Motor neuron (in vitro differentiated cells): ENCODE measurements at regions not wholly inside any gene's neighbourhood (a gene's known extent, or its start where the extent isn't known, plus 50 kb on each side); places are given as distances from the start of the nearest gene placed in this dataset.
"Not testable (repeated sequence)": the region's sequence is repeated elsewhere in the genome, so short reads cannot be mapped to it uniquely, and the experiment has no call there.

Source experiments
- ATAC-seq, 8 experiments: fragments of 200-7000 bp; cut with Tn5 transposase; replicated peaks in 6 of 8; 2 replicates each; pipeline ENCODE4 v1.8.0; 2021; ENCODE audit warnings: mild to moderate bottlenecking in 8 of 8, moderate library complexity in 8 of 8
- H3K27ac ChIP-seq, 2 donors: fragments of 250-450 bp; sonication (Bioruptor Pico); 2 replicates each; pipeline ENCODE4 v1.9.0; 2021; ENCODE audit warnings: antibody characterized with exemption in 2 of 2, mild to moderate bottlenecking in 2 of 2, moderate library complexity in 1 of 2
- H3K4me1 ChIP-seq, 2 donors: fragments of 250-450 bp; sonication (Bioruptor Pico); replicated peaks in 1 of 2; 2 replicates each; pipeline ENCODE4 v1.6.1; 2021; ENCODE audit warnings: antibody characterized with exemption in 2 of 2, mild to moderate bottlenecking in 2 of 2, moderate library complexity in 1 of 2
- H3K4me3 ChIP-seq, 5 donors: fragments of 250-450 bp; sonication (Bioruptor Pico); 2 replicates each; pipeline ENCODE4 v1.9.0; 2021; ENCODE audit warnings: antibody characterized with exemption in 5 of 5, mild to moderate bottlenecking in 5 of 5, moderate library complexity in 4 of 5
- WGBS, 10 experiments: fragments of 450-650 bp; shearing (Covaris generic); methylation state at CpG; one replicate each; pipeline ENCODE4 v1.0.0; 2022; 5-methylcytosine and 5-hydroxymethylcytosine counted together
- in situ Hi-C, 9 experiments: fragments of 400-800 bp; cut with MboI; loops; one replicate each; pipeline ENCODE4 v1.15.0; 2021; ENCODE audit warnings: low sequenced_read_pairs in 9 of 9, low pct_unique_long_range_greater_than_20kb in 2 of 9; ENCODE audit not compliant: unreplicated experiment in 9 of 9

- not testable (repeated sequence) for H3K27ac ChIP-seq, H3K4me3 ChIP-seq, ATAC-seq
- peaks cover 0 to 18% of the 10 kb centered on the region in 2 donors for H3K4me1 ChIP-seq
- in situ Hi-C loops = loop anchor here in 1 of 9 experiments (25.0 kb wide), 1 partner anchor 2001 kb away; no protein-coding TSS in a partner anchor
- no CpG with 5 or more reads among the region's 5 CpGs for WGBS, 10 experiments
These were observed 345.1 kb upstream of the FANCL start for GRCh38 chr2:58586178-58586577.

GRCh38 chr2:58585233-58585632 lies 344.1 kb upstream of the FANCL start:
- in situ Hi-C loops = loop anchor here in 1 of 9 experiments (25.0 kb wide), 1 partner anchor 2002 kb away; no protein-coding TSS in a partner anchor
- peaks cover 0 to 18% of the 10 kb centered on the region in 2 donors for H3K4me1 ChIP-seq
- WGBS, 10 experiments = 80 to 100% (median 96%) methylated on average over 1 to 5 of the region's 5 CpGs; no CpG with 5 or more reads in 2 of the 10 experiments
- no peak overlapping the region for H3K4me3 ChIP-seq
- no peak for ATAC-seq
- H3K27ac ChIP-seq = no peak overlapping the region

DNA sequence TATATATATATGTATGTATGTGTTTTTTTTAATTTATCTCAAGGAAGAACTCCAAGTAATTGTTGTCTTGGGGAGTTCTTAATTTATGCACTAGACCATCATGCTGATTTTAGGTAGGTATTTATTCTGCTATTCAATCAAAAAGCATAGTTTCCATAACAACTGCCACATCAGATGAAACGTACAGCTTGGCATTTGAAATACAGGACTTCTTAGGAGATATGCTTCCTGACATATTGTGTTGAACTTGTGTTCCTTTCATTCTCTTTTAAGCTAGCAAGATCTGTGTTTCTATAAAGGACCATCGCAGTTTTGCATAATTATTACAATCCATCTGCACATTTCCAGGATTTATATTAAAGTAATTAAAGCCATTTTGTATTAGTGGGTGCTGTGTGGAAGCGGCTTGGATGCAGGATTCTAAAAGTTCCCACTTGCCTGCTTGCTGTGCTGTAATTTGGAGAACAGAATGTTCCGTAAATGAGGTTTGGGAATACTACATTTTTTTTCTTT lies 343.5 kb upstream of the FANCL start:
- no peak for ATAC-seq
- Histone ChIP-seq H3K4me3 (no peak overlapping the region), H3K4me1 (peaks cover 0 to 18% of the 10 kb centered on the region in 2 donors), H3K27ac (no peak overlapping the region)
- in situ Hi-C loops = loop anchor here in 1 of 9 experiments (25.0 kb wide), 1 partner anchor 2003 kb away; no protein-coding TSS in a partner anchor
- 24 to 95% (median 83%) methylated on average over 2 to 4 of the region's 4 CpGs for WGBS, 10 experiments

GRCh38 chr2:58578276-58578675 lies 337.2 kb upstream of the FANCL start:
- H3K4me1 ChIP-seq = peaks cover 0 to 7% of the 10 kb centered on the region in 2 donors
- in situ Hi-C loops = loop anchor here in 1 of 9 experiments (25.0 kb wide), 1 partner anchor 2009 kb away; no protein-coding TSS in a partner anchor
- no peak overlapping the region for H3K4me3 ChIP-seq
- WGBS, 10 experiments = 40 to 100% (median 96%) methylated on average over 1 to 2 of the region's 2 CpGs; no CpG with 5 or more reads in 1 of the 10 experiments
- no peak for ATAC-seq
- H3K27ac ChIP-seq = no peak overlapping the region

- 15 to 100% (median 84%) methylated on average over 2 to 4 of the region's 4 CpGs for WGBS, 10 experiments
- no peak for ATAC-seq
- Histone ChIP-seq H3K27ac (no peak overlapping the region), H3K4me1 (peaks cover 6 to 8% of the 10 kb centered on the region in 2 donors), H3K4me3 (no peak overlapping the region)
- in situ Hi-C loops = loop anchor here in 1 of 9 experiments (25.0 kb wide), 1 partner anchor 2012 kb away; no protein-coding TSS in a partner anchor
These were observed 333.7 kb upstream of the FANCL start for GRCh38 chr2:58574873-58575272.

DNA sequence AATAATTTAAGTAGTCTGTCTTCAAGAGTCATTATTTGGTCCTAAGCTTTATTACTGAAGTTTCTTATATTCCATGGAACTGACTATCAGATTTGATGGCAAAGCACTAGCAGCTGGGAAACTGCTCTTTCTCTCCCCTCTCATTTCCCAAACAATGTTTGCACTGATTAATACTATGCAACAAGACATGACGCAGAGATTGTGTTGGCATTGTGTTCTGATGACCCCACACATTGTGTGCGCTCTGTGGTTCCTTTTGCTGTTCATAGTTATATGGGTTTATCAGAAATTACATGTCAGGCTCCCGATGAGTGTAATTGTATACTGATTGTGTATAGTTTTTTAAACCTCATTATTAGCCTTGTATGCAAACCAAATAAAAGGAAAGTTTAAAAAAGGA lies 331.6 kb upstream of the FANCL start:
- Histone ChIP-seq H3K27ac (no peak overlapping the region), H3K4me1 (peaks cover 6 to 8% of the 10 kb centered on the region in 2 donors), H3K4me3 (no peak overlapping the region)
- 75 to 100% (median 93%) methylated on average over 1 to 3 of the region's 3 CpGs for WGBS, 10 experiments
- in situ Hi-C loops = no loop called here
- no peak for ATAC-seq

- in situ Hi-C loops = no loop called here
- WGBS, 10 experiments = 6 to 100% (median 27%) methylated on average over 1 to 8 of the region's 10 CpGs
- peak; percentile 76 to 100 (median 88) for ATAC-seq
These were observed 330.2 kb upstream of the FANCL start for GRCh38 chr2:58571181-58571852.

GRCh38 chr2:58569475-58570185 lies 328.5 kb upstream of the FANCL start:
- in situ Hi-C loops = no loop called here
- 0 to 100% (median 26%) methylated on average over 1 to 4 of the region's 7 CpGs; no CpG with 5 or more reads in 2 of the 10 experiments for WGBS, 10 experiments
- H3K4me3 ChIP-seq = no peak overlapping the region
- ATAC-seq = peak in 2 of 8 experiments; percentile 85 to 92
- H3K4me1 ChIP-seq = peaks cover 6 to 8% of the 10 kb centered on the region in 2 donors
- no peak overlapping the region for H3K27ac ChIP-seq

More at GRCh38 chr2:58571181-58571852, 330.2 kb upstream of the FANCL start:
- H3K27ac ChIP-seq = no peak overlapping the region
- peaks cover 6 to 8% of the 10 kb centered on the region in 2 donors for H3K4me1 ChIP-seq
- no peak overlapping the region for H3K4me3 ChIP-seq

GRCh38 chr2:58568901-58569300 lies 327.8 kb upstream of the FANCL start:
- Histone ChIP-seq H3K4me3 (no peak overlapping the region), H3K4me1 (peaks cover 6 to 8% of the 10 kb centered on the region in 2 donors), H3K27ac (no peak overlapping the region)
- in situ Hi-C loops = no loop called here
- WGBS, 10 experiments = 0 to 100% (median 73%) methylated on average over 1 to 2 of the region's 2 CpGs; no CpG with 5 or more reads in 2 of the 10 experiments
- no peak for ATAC-seq

DNA sequence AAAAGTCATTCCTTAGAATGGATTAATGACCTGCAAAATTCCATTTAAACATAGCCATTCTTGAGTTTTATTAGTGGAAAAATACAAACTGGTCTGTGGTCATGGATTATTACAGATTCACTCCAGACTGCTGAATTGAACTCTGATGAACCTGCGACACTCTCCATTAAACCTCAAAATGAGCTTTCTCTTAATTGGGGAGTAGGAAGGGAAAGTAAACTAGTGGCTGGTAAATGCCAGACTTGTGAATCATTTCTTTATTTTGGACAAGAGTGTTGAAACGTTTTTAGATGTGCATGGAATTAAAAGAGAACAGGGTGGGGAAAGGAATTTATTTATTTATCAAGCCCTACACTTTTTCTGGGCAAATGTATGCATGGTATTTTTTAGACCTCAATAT lies 321.2 kb upstream of the FANCL start:
- in situ Hi-C loops = no loop called here
- WGBS, 10 experiments = 17 to 100% (median 52%) methylated on average over 1 to 2 of the region's 2 CpGs
- Histone ChIP-seq H3K27ac (no peak overlapping the region), H3K4me3 (no peak overlapping the region), H3K4me1 (no peaks in the 10 kb centered on the region)
- no peak for ATAC-seq

DNA sequence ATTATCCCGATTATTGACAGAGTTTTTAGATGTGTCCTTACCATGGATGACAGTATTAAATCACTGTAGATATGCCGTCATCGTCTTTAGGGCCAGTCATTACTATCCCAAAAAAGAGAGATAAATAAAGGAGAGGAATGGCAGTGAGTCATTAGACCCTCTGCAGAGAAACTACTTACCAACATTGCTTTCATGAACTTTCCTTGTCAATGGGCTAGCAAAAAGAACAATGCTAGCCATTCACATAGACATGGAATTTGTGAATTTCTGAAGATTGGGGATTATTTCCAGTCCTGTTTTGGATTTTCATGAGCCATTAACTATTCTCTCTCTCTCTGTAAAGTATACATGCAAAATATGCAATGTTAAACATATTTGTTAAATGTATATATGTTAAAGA lies 319.4 kb upstream of the FANCL start:
- Histone ChIP-seq H3K27ac (no peak overlapping the region), H3K4me3 (no peak overlapping the region), H3K4me1 (no peaks in the 10 kb centered on the region)
- no peak for ATAC-seq
- 47 to 100% (median 94%) methylated on average over 2 to 3 of the region's 3 CpGs; no CpG with 5 or more reads in 1 of the 10 experiments for WGBS, 10 experiments
- in situ Hi-C loops = no loop called here

DNA sequence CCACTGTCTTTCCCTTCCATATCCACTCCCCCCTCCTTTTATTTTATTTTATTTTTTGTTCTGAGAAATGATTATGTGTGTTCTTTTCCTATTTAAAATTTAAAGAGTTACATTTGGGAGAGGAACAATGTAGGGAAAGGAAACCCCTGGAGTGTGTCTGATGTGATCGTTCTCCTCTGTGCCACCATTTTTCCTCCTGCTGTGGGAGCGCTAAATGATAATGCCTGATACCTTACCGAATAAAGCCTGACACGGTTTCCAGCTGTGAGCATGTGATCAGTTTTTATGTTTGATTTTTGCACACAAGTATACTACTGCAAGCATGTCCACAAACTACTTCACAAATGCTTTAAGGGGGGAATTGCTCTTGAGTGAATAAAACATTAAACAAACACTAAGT lies 317.8 kb upstream of the FANCL start:
- in situ Hi-C loops = no loop called here
- ATAC-seq = no peak
- Histone ChIP-seq H3K4me1 (no peaks in the 10 kb centered on the region), H3K4me3 (no peak overlapping the region), H3K27ac (no peak overlapping the region)
- WGBS, 10 experiments = 30 to 70% (median 53%) methylated on average over 2 to 4 of the region's 4 CpGs; no CpG with 5 or more reads in 1 of the 10 experiments

DNA sequence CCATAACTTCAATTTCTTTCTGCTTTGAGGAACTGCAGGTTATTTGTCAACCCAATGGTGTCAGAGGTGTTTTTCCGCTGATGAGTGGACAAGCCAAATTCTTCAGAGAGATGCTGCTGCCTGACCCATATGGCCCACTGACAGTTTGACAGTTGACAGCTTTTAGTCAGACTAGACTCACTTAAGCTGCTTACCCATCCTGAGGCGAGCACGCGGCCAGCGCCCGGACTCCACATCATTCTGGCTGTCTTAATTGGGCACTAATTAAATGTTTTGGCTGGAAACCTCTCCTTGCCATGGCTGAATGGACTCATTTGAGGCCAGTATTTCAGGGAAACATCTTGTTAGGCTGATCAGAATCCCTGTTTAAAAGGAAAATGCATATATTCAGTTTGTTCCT lies 316.1 kb upstream of the FANCL start:
- in situ Hi-C loops = no loop called here
- no peak for ATAC-seq
- Histone ChIP-seq H3K4me3 (no peak overlapping the region), H3K4me1 (no peaks in the 10 kb centered on the region), H3K27ac (no peak overlapping the region)
- WGBS, 10 experiments = 40 to 100% (median 91%) methylated on average over 1 to 6 of the region's 6 CpGs; no CpG with 5 or more reads in 3 of the 10 experiments
